Endothelial cell of umbilical vein (primary cell): ENCODE measurements at regions not wholly inside any gene's neighbourhood (a gene's known extent, or its start where the extent isn't known, plus 50 kb on each side); places are given as distances from the start of the nearest gene placed in this dataset.

Source experiments
- BruUV-seq: library from RNA; stranded (reverse); fragments of 400-500 nt; replicated peaks from 2 replicates; lab custom pipeline; 2021; lab: Mats Ljungman, UMichigan
- CTCF ChIA-PET: fragments of 300-600, 350-600 bp; sonication (Branson Sonifier 250); formaldehyde crosslinking; loops from one replicate; lab custom pipeline; 2021; ENCODE audit warnings: antibody characterized with exemption, inconsistent platforms; lab: Charles Lee
- POLR2A ChIA-PET: fragments of 300-600, 350-600 bp; sonication (Branson Sonifier 250); formaldehyde crosslinking; loops from one replicate; lab custom pipeline; 2021; ENCODE audit warnings: antibody characterized with exemption, inconsistent platforms; lab: Charles Lee
- DNase-seq: peaks from one replicate; pipeline ENCODE4 v3.0.0-alpha.2; 2011; ENCODE audit warnings: low read depth, low spot score
- FAIRE-seq: peaks from 2 replicates; lab custom pipeline; 2011; peaks lifted over from hg19 to GRCh38; lab: Jason Lieb, UNC
- H2AFZ ChIP-seq: 2 replicates; pipeline ENCODE4 v1.6.0; 2012; ENCODE audit warnings: low read depth, low read length, control low read depth, inconsistent platforms
- H3K27ac ChIP-seq: 2 replicates; pipeline ENCODE4 v1.5.1; 2011; ENCODE audit warnings: low read depth, mild to moderate bottlenecking, control low read depth, low read length, moderate library complexity; ENCODE audit not compliant: insufficient read depth
- H3K27me3 ChIP-seq, 2 experiments: 2 replicates each; pipeline versions ENCODE4 v1.6.0 to v1.6.1; 2011; ENCODE audit warnings: low read length in 2 of 2, mixed read lengths in 1 of 2; ENCODE audit not compliant: control insufficient read depth in 2 of 2, insufficient read depth in 2 of 2
- H3K36me3 ChIP-seq, 2 experiments: 2 replicates in 1 of 2; 3 replicates in 1 of 2; pipeline ENCODE4 v1.5.1; 2011; ENCODE audit warnings: low read length in 2 of 2, mild to moderate bottlenecking in 1 of 2, moderate library complexity in 1 of 2; ENCODE audit not compliant: control insufficient read depth in 2 of 2, insufficient read depth in 2 of 2; ENCODE audit errors: extremely low read depth in 1 of 2
- H3K4me1 ChIP-seq: 3 replicates; pipeline ENCODE4 v1.5.1; 2011; ENCODE audit warnings: mild to moderate bottlenecking, low read length; ENCODE audit not compliant: control insufficient read depth, insufficient read depth; ENCODE audit errors: extremely low read depth
- H3K4me2 ChIP-seq: 2 replicates; pipeline ENCODE4 v1.6.1; 2011; ENCODE audit warnings: low read length, control low read depth, mixed read lengths; ENCODE audit not compliant: insufficient read depth
- H3K4me3 ChIP-seq, 3 experiments: fragments of 200-600 bp in 1 of 3; sonication (generic), shearing (Covaris generic) in 1 of 3; replicated peaks in 1 of 3; 2 replicates each; pipeline ENCODE4 v1.5.1; 2011 to 2016; ENCODE audit warnings: control low read depth in 3 of 3, low read length in 3 of 3, mild to moderate bottlenecking in 2 of 3, inconsistent platforms in 1 of 3, low read depth in 1 of 3, moderate library complexity in 1 of 3; ENCODE audit not compliant: insufficient read depth in 1 of 3
- H3K79me2 ChIP-seq: 2 replicates; pipeline ENCODE4 v1.6.0; 2012; ENCODE audit warnings: low read length, inconsistent platforms; ENCODE audit not compliant: control insufficient read depth, insufficient read depth
- H3K9ac ChIP-seq: replicated peaks from 2 replicates; pipeline ENCODE3; 2011; ENCODE audit warnings: low read length, control low read depth; ENCODE audit not compliant: insufficient read depth; ENCODE audit errors: extremely low read depth
- H3K9me1 ChIP-seq: replicated peaks from 3 replicates; pipeline ENCODE4 v1.6.0; 2011; ENCODE audit warnings: mild to moderate bottlenecking, low read length; ENCODE audit not compliant: control insufficient read depth, insufficient read depth; ENCODE audit errors: extremely low read depth
- H3K9me3 ChIP-seq: replicated peaks from 2 replicates; pipeline ENCODE4 v1.5.1; 2012; ENCODE audit warnings: low read length, inconsistent platforms; ENCODE audit not compliant: control insufficient read depth, insufficient read depth
- H4K20me1 ChIP-seq: replicated peaks from 2 replicates; pipeline ENCODE3; 2011; ENCODE audit warnings: mild to moderate bottlenecking, low read length; ENCODE audit not compliant: control insufficient read depth, insufficient read depth; ENCODE audit errors: extremely low read depth
- EZH2 ChIP-seq: IDR thresholded peaks from 2 replicates; pipeline ENCODE4 v1.6.1; 2012; ENCODE audit warnings: borderline replicate concordance, low read depth, mild to moderate bottlenecking, moderate library complexity, low read length, inconsistent platforms; ENCODE audit not compliant: severe bottlenecking
- FOS ChIP-seq: IDR thresholded peaks from 2 replicates; pipeline ENCODE4 v1.6.1; 2011; ENCODE audit warnings: mild to moderate bottlenecking, low read length, moderate library complexity, borderline replicate concordance; ENCODE audit not compliant: insufficient read depth
- GATA2 ChIP-seq: IDR thresholded peaks from 2 replicates; pipeline ENCODE4 v1.7.0; 2011; ENCODE audit warnings: low read depth, mild to moderate bottlenecking, moderate library complexity, mixed read lengths, low read length; ENCODE audit not compliant: insufficient read length, insufficient read depth
- JUN ChIP-seq: IDR thresholded peaks from 2 replicates; pipeline ENCODE4 v1.6.1; 2011; ENCODE audit warnings: borderline replicate concordance, low read depth; ENCODE audit not compliant: insufficient read length, insufficient read depth
- MAX ChIP-seq: IDR thresholded peaks from 2 replicates; pipeline ENCODE4 v1.6.1; 2011; ENCODE audit not compliant: insufficient read depth, insufficient read length
- MYC ChIP-seq: IDR thresholded peaks from one replicate; pipeline ENCODE4 v1.6.1; 2011; ENCODE audit warnings: mild to moderate bottlenecking, low read depth, low read length
- POLR2A ChIP-seq: IDR thresholded peaks from 2 replicates; pipeline ENCODE4 v1.6.1; 2012; ENCODE audit warnings: low read depth, mild to moderate bottlenecking, control low read depth, low read length
- POLR2AphosphoS5 ChIP-seq: IDR thresholded peaks from 2 replicates; pipeline ENCODE4 v1.6.1; 2012; ENCODE audit warnings: low read depth, mild to moderate bottlenecking, control low read depth, low read length, moderate library complexity; ENCODE audit not compliant: insufficient read depth
- dilution Hi-C: fragments of 300-500 bp; cut with MboI; formaldehyde crosslinking; loops from one replicate; pipeline ENCODE4 v1.15.0; 2019; ENCODE audit warnings: low sequenced_read_pairs; ENCODE audit not compliant: extremely low pct_ligation_motif_present
- intact Hi-C: fragments of 100-400 bp; cut with micrococcal nuclease; formaldehyde crosslinking; loops from one replicate; pipeline ENCODE4 v1.10.0; 2022
- TF ChIP-seq, protein P1 (sequence below), 2 donors: IDR thresholded peaks; 1 replicate in 1 of 2; 2 replicates in 1 of 2; pipeline ENCODE4 v1.5.1; 2011; ENCODE audit warnings: low read length in 2 of 2, mild to moderate bottlenecking in 2 of 2, moderate library complexity in 2 of 2, control low read depth in 1 of 2, inconsistent platforms in 1 of 2, low read depth in 1 of 2; ENCODE audit not compliant: insufficient read depth in 1 of 2; ENCODE audit errors: extremely low read depth in 1 of 2

DNA sequence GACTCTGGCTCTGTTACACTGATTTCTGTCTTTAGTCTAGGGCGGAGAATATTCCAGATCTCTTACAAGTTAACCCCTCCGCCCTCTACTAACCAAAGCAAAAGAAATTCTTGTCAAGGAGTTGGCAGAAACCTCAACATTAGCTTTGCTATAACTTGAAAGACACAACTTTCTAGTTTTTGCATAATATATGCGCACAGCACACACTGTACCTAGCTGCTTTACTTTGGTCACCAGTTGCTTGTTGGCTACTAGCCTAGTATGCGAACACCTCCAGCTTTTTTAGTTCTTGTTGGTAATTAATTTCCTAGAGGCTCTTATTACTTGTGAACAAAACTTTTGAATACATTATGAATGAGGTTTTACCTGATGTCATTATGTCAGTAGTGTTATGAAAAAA, 348.8 kb upstream of the C2CD4B start:
- no peak for FAIRE-seq
- H3K36me3 ChIP-seq = no peaks in the 10 kb centered on the region
- ChIA-PET POLR2A (no interaction called here), CTCF (interaction anchor here (0.7 to 1.5 kb wide), 3 partner anchors 71 to 448 kb away, joined by 3 to 4 read pairs (median 3); no protein-coding TSS in a partner anchor)
- no TSS peak for BruUV-seq
- no peaks in the 10 kb centered on the region for H3K4me1 ChIP-seq
- H3K27me3 ChIP-seq = peaks cover 0 to 1% of the 10 kb centered on the region in 2 experiments
- intact Hi-C loops (no loop called here), dilution Hi-C loops (no loop called here)
- H2AFZ ChIP-seq = no peak overlapping the region
- H3K27ac ChIP-seq = no peak overlapping the region
- TF ChIP-seq POLR2AphosphoS5 = no peak
- TF ChIP-seq GATA2 = no peak
- TF ChIP-seq JUN = no peak
- no peak for TF ChIP-seq EZH2
- TF ChIP-seq MYC = no peak
- TF ChIP-seq FOS = no peak
- TF ChIP-seq, protein P1, sequence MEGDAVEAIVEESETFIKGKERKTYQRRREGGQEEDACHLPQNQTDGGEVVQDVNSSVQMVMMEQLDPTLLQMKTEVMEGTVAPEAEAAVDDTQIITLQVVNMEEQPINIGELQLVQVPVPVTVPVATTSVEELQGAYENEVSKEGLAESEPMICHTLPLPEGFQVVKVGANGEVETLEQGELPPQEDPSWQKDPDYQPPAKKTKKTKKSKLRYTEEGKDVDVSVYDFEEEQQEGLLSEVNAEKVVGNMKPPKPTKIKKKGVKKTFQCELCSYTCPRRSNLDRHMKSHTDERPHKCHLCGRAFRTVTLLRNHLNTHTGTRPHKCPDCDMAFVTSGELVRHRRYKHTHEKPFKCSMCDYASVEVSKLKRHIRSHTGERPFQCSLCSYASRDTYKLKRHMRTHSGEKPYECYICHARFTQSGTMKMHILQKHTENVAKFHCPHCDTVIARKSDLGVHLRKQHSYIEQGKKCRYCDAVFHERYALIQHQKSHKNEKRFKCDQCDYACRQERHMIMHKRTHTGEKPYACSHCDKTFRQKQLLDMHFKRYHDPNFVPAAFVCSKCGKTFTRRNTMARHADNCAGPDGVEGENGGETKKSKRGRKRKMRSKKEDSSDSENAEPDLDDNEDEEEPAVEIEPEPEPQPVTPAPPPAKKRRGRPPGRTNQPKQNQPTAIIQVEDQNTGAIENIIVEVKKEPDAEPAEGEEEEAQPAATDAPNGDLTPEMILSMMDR (IDR thresholded peaks at IDR 0.05; ENCODE audit: extremely low read depth in 1 of 2, insufficient read depth in 1 of 2, low read depth in 1 of 2, low read length in 2 of 2) = no peak
- TF ChIP-seq MAX = no peak
- no peak for TF ChIP-seq POLR2A
- H3K9me3 ChIP-seq = no peaks in the 10 kb centered on the region
- H3K4me3 ChIP-seq = no peak overlapping the region
- H3K4me2 ChIP-seq = no peak overlapping the region
- H3K9me1 ChIP-seq = no peaks in the 10 kb centered on the region
- no peak overlapping the region for H3K9ac ChIP-seq
- no peak for DNase-seq
- no peaks in the 10 kb centered on the region for H4K20me1 ChIP-seq
- H3K79me2 ChIP-seq = no peaks in the 10 kb centered on the region
